ENCODE measurements at regions not wholly inside any gene's neighbourhood (a gene's known extent, or its start where the extent isn't known, plus 50 kb on each side); places are given as distances from the start of the nearest gene placed in this dataset.

GRCh38 chr7:3196629-3197400, 104.2 kb upstream of the SDK1 start:
- DNase-seq: no peak

- no peak for DNase-seq
Observed at GRCh38 chr7:3197567-3198213, 103.4 kb upstream of the SDK1 start.

DNA sequence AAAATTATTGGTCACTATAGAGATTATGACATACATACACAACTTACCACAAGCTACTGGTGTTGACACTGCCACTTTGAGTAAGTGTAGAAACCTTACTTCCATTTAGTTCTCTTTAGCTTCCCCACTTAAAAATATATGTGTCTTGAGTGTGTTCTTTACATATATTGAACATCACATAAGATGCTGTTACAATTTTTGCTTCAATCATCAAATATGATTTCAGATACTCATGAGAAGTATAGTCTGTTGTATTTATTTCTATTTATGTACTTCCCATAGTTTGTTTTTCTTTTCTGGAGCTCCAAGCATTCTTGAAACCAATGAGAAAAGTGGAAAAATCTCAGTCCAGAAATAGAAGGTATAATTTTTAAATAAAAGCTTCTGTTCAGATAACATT, 102.7 kb upstream of the SDK1 start:
- DNase-seq: no peak

DNA sequence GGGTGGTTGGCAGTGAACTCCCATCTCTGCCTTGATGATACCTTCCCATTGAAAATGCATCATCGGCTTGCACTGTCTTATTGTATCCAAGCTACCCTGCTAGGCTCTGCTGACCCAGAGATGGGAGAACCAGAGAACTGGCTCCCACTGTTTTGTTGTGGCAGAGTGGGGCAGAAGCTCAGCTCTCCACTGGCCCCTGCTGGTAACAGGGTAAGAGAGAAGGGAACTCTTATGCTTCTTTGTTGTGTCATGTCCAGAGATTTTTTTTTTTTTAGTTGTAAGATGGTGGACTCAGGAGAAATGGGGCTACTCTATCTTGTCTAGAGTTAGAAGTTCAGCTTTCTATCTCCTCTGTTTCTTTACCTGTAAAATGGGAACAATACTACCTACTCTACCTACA, 100.5 kb upstream of the SDK1 start:
- peak; percentile 12 to 25 for DNase-seq

DNA sequence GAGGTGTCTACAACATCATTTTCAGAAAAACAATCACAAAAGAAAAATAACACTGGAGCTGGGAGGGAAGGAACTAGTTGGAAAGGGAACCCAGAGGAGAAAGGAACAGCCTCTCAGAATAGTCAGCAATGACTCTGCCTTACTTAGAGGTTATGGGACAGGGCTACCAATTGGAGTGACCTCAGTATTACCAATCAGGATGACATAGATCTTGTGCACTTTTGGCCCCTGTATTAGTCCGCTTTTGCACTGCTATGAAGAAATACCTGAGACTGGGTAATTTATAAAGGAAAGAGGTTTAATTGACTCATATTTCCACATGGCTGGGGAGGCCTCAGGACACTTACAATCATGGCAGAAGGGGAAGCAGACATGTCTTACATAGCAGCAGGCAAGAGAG, 99.7 kb upstream of the SDK1 start:
- no peak for DNase-seq

DNA sequence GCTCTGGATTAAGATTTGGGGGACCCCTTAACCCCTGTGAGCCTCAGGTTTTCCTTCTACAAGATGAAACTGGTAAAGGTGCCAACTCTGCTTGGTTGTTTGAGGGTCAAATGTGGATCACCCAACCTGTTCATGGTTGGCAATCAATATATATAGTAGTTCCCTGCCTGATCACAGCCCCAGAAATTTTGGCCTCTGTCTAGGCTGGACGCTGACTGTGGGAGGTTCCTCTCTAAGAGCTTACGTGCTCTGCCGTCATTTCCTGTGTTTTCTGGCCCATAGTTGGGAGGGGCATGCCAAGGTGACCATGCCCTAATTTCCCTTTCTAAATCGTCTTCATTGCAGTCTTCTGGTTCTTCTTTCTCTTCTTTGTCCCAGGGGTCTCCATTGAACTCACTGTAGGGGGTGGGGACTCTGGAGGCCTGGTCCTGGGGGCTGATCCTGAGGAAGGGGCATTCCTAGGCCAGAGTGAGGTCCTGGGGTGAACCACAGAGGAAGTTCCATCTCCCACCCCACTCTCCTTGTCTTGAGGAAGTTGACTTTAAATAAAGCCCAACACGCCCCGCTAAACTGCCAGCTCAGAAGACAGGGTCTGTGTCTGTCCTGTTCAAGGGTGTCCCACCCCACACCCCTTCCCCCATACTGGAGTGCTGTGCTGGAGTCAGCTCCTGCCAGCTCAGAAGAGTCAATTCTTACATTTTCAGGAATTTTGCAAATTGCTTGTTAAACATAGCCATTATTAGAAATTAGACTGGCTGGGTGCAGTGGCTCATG, 98.9 kb upstream of the SDK1 start:
- peak; percentile 12 to 20 for DNase-seq

DNA sequence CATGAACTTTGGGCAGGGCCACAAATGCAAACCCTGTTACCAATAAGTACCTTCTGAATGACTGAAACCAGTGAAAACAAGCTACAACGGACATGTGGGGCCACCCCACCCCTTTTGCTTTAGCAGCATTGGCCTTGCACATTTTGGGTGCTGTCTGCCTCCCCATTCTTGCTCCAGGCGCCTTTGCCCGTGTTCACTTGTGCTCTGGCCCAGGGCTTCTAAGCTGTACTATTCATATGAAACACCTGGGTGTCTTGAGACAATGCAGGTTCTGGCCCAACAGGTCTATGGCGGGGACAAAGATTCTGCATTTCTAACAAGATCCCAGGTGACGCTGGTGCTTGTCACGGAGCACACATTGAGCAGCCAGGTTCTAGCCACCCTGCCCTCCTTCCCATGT, 96.5 kb upstream of the SDK1 start:
- DNase-seq: no peak

DNA sequence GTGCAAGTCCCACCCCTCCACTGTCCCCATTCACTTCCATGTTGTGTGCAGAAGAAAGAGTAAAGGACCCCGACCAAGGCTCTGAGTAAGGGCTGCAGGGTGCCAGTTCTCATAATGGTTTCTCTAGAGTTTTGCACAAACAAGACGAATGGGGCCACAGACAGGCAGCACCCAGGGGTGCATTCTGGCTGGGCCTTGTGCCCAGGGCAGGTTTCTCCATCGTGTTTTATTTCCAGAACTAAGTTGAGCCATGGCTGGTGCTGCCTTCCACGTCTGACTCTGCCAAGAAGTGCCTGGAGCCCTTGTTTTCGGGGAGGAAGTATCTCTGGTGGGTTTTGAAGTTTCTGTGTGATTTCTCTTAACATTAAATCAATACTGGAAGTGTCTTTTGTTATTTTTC, 95.0 kb upstream of the SDK1 start:
- no peak for DNase-seq

- no peak for DNase-seq
Observed at GRCh38 chr7:3206771-3207191, 94.3 kb upstream of the SDK1 start.

GRCh38 chr7:3207387-3207902, 93.6 kb upstream of the SDK1 start:
- DNase-seq: no peak

GRCh38 chr7:3210531-3210930, 90.5 kb upstream of the SDK1 start:
- DNase-seq: no peak

- DNase-seq: no peak
Observed at GRCh38 chr7:3214090-3214413, 87.0 kb upstream of the SDK1 start.

DNA sequence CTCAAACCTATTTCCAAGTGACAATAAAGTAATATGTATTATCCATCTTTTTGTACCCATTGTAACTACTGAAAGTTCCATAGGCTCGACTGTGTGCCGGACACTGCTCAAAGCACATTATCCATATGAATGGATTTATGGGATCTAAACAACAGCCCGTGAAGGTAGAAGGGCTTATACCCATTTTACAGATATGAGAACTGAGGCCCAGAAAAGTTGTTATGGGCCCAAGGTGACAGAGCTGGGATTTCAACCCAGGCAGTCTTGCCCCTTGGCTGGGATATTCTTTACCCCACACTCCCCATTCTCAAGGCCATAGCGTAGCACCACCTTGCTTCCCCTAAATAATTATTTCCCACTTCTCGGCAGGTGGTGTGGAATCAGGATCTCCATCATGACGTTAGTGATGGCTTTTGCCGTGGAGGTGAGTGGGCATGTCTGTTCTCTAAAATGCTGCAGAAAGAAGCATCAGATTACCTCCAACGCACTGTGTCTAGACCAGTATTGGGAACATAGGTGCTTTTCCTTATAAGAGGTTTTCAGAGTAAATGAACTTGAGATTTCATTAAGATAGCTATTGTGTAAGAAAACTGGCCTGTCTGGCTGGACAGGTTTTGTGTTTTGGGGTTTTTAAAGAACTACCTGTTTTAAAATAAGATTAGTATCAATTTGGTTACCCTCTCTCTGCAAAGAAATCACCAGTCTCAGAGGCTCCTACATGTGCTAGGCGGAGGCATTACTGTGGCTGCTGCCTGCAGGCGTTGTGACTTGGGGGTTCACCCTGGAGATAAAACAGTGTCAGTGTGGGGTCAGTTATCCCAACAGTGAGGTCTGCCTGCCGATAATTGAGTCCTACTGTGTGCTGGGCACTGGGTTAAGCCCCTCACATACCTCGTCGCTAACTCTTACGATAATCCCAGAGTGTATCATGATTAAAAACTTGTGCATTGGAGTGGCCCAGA, 85.1 kb upstream of the SDK1 start:
- DNase-seq: no peak

DNA sequence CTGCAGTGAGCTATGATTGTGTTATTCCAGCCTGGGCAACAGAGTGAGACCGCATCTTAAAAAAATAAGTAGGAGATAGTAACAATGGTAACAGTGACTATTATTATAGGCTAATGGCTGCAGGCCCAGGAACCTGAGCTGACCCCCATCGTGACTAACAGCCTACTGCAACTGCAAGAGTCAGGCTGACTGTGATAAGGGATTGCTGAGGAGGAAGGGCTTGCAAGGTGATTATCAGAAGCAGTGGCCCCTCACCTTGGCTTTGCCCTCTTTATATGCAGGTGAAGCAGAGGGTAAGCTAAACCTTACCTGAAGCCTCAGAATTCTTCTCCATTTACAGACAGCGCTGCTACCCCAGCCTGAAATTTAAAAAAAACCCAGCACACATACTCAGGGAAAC, 83.9 kb upstream of the SDK1 start:
- DNase-seq: no peak

GRCh38 chr7:3218411-3219225, 82.4 kb upstream of the SDK1 start:
- peak; percentile 5 to 21 for DNase-seq

DNA sequence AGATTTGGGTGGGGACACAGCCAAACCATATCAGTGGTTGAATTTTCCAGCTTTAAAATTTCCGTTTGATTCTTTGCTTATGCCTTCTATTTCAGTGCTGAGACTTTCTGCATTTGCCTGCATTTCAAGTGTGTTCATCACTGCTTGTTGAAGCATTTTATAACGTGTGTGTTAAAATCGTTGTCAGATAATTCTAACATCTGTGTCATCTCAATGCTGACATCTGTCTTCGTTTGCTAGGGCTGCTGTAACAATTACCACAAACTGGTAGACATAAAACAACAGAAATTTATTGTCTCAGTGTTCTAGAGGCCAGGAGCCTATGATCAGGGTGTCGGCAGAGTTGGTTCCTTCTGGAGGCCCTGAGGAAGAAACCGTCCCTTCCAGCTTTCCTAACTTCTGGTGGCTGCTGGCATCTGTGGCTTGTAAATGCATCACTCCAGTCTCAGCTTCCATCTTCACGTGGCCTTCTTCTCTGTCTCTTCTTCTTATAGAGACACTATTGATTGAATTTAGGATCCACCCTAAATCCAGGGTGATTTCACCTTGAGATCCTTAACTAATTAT, 71.1 kb upstream of the SDK1 start:
- no peak for DNase-seq

DNA sequence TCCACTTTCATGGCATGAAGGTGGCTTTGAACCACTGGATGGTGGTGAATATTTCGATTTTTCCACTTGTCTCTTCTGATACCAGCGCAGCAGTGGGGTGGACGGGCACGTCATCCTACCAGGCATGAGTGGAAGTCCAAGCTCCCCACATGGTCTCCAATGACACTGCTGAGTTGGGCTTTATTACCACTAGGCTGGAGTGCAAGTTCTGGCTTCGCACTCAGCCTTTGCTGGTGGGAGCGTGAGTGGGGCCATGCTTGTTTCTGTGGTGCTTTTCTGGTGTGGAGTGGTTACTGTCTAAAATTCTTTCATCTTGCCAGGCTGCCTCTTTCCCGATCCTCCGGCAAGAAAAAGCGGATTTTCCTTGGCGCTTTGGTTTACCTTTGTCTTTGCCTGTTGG, 70.1 kb upstream of the SDK1 start:
- no peak for DNase-seq

- DNase-seq: no peak
Observed at GRCh38 chr7:3232228-3232627, 68.8 kb upstream of the SDK1 start.

DNA sequence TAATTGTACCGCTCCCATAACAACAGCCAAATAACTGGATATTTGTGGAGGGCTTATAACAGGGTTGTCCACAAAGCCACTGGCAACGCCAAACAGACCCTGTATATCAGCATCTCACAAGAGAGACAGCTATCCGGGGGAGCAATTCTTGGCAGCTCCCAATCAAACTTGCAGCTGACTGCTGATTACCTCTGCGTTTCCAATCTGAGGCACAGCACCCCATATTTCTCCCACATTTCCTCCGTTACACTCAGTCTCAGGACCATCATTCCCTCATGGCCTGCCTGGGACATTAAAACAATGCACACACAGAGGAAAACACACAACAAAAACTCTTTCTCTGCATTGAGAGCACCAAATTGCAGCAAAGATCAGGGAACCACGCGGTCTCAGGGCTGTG, 67.8 kb upstream of the SDK1 start:
- DNase-seq: no peak

DNA sequence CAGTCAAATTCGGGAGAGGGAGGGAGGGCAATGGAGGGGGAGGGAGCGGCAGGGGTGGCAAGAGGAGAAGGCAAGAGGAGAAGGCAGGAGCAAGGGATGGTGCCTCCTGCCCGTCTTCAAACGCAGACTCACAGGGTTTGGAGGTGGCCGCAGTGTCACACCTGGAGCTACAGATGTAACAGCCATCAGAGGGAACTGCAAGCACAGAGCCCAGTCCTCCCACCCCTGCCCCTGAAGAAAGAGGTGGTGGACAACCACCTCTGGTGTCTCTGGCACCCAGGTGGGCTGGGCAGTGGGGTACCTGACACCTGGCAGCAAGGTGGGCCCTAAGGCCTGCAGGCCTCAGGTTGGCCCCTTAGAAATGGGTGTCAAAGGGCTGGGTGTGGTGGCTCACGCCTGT, 67.0 kb upstream of the SDK1 start:
- no peak for DNase-seq

DNA sequence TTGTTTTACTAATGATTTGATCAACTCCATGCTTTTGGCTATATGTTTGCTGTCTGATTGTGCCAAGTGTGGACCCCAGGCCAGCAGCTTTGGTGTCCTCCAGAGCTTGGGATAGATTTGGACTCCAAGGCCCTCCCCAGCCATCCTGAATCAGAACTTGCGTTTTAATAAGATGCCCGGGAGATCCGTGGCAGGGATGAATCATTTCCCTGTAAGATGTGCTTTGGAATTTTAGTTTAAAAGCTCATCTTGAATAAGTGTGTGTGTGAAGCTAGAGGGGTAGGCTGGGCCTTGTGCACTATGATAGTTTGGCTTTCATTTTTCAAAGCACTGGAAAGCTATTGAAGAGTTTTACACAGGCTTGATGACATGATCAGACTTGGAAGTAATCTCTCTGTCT, 66.2 kb upstream of the SDK1 start:
- no peak for DNase-seq
